SU-DHL-6 (cell line): ENCODE measurements at regions not wholly inside any gene's neighbourhood (a gene's known extent, or its start where the extent isn't known, plus 50 kb on each side); places are given as distances from the start of the nearest gene placed in this dataset.
A peak's percentile ranks its signal among the peaks of the same experiment; 100 is the strongest.

Source experiments
- H2AFZ ChIP-seq: fragments of 200-600 bp; sonication (generic); 2 replicates; pipeline ENCODE4 v1.6.1; 2014; ENCODE audit warnings: low read depth, mild to moderate bottlenecking, moderate library complexity, mixed read lengths, antibody characterized with exemption, low read length; ENCODE audit not compliant: severe bottlenecking
- H3F3A ChIP-seq: fragments of 200-600 bp; shearing (Covaris generic); 2 replicates; pipeline ENCODE4 v1.6.0; 2016; ENCODE audit warnings: antibody characterized with exemption, mild to moderate bottlenecking; ENCODE audit not compliant: insufficient read depth
- H3K27ac ChIP-seq: fragments of 200-600 bp; sonication (generic); 2 replicates; pipeline ENCODE4 v1.5.1; 2016; ENCODE audit warnings: low read depth, mild to moderate bottlenecking, low read length, moderate library complexity, mixed read lengths
- H3K27me3 ChIP-seq: fragments of 200-600 bp; sonication (generic), shearing (Covaris generic); 2 replicates; pipeline ENCODE4 v1.6.0; 2014; ENCODE audit warnings: mild to moderate bottlenecking, low read length
- H3K36me3 ChIP-seq: fragments of 200-600 bp; sonication (generic); 2 replicates; pipeline ENCODE4 v1.6.1; 2014; ENCODE audit warnings: mild to moderate bottlenecking, low read length, mixed read lengths
- H3K4me2 ChIP-seq: fragments of 300-600, 200-600 bp; shearing (Covaris generic), sonication (generic); 2 replicates; pipeline ENCODE4 v1.6.0; 2014; ENCODE audit warnings: low read length, low read depth, mild to moderate bottlenecking; ENCODE audit not compliant: poor library complexity, severe bottlenecking
- H3K4me3 ChIP-seq: fragments of 200-600 bp; sonication (generic); 2 replicates; pipeline ENCODE4 v1.5.1; 2014; ENCODE audit warnings: antibody characterized with exemption, low read length, mild to moderate bottlenecking, mixed read lengths; ENCODE audit not compliant: insufficient read depth, poor library complexity, severe bottlenecking
- H3K79me2 ChIP-seq: fragments of 200-600 bp; sonication (generic); 2 replicates; pipeline ENCODE4 v1.6.1; 2014; ENCODE audit warnings: mild to moderate bottlenecking, low read length, moderate library complexity; ENCODE audit not compliant: insufficient read depth
- H3K9ac ChIP-seq: fragments of 200-600 bp; sonication (generic); 2 replicates; pipeline ENCODE4 v1.7.0; 2014; ENCODE audit warnings: mild to moderate bottlenecking, low read length
- H3K9me2 ChIP-seq: fragments of 200-600 bp; sonication (generic); replicated peaks from 2 replicates; pipeline ENCODE4 v1.6.1; 2014; ENCODE audit warnings: low read length; ENCODE audit not compliant: insufficient read depth
- H3K9me3 ChIP-seq: fragments of 200-600 bp; sonication (generic); 2 replicates; pipeline ENCODE4 v1.6.1; 2014; ENCODE audit warnings: low read length, mixed read lengths; ENCODE audit not compliant: insufficient read depth
- H4K20me1 ChIP-seq: fragments of 200-600 bp; sonication (generic); 2 replicates; pipeline ENCODE4 v1.6.1; 2014; ENCODE audit warnings: low read depth, mild to moderate bottlenecking, antibody characterized with exemption, low read length, moderate library complexity, mixed read lengths
- EZH2phosphoT487 ChIP-seq: fragments of 200-600 bp; sonication (generic), shearing (Covaris generic); conservative IDR thresholded peaks from 2 replicates; pipeline ENCODE4 v1.6.1; 2018; ENCODE audit warnings: mild to moderate bottlenecking, antibody characterized with exemption, low read length, moderate library complexity, mixed read lengths
- TF ChIP-seq, protein P1 (sequence below): fragments of 200-600 bp; sonication (generic); IDR thresholded peaks from one replicate; pipeline ENCODE4 v1.5.1; 2017; ENCODE audit warnings: antibody characterized with exemption, mild to moderate bottlenecking, low read length, moderate library complexity; ENCODE audit not compliant: insufficient read depth, poor library complexity, severe bottlenecking

DNA sequence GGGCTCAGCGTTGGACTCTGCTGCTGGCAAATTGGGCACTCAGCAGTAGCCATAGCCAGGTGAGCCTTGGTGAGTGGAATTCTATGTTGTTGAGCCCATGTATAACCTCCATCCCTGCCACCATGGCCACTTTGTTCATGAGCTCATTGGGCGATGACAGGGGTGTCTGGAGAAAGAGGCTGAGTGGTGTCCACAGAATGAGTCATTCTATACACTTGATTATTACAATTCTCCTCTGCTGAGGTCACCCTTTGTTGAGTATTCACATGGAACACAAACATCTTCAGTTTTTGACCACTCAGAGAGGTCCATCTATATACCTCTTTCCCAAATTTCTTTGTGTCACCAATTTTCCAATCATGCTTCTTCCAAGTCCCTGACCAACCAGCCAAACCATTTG is 1341.7 kb downstream of the PCDH7 start:
- no peak overlapping the region for H3K4me3 ChIP-seq
- H2AFZ ChIP-seq = no peak overlapping the region
- no peak for TF ChIP-seq EZH2phosphoT487
- TF ChIP-seq, protein P1, sequence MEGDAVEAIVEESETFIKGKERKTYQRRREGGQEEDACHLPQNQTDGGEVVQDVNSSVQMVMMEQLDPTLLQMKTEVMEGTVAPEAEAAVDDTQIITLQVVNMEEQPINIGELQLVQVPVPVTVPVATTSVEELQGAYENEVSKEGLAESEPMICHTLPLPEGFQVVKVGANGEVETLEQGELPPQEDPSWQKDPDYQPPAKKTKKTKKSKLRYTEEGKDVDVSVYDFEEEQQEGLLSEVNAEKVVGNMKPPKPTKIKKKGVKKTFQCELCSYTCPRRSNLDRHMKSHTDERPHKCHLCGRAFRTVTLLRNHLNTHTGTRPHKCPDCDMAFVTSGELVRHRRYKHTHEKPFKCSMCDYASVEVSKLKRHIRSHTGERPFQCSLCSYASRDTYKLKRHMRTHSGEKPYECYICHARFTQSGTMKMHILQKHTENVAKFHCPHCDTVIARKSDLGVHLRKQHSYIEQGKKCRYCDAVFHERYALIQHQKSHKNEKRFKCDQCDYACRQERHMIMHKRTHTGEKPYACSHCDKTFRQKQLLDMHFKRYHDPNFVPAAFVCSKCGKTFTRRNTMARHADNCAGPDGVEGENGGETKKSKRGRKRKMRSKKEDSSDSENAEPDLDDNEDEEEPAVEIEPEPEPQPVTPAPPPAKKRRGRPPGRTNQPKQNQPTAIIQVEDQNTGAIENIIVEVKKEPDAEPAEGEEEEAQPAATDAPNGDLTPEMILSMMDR = no peak
- no peaks in the 10 kb centered on the region for H4K20me1 ChIP-seq
- no peaks in the 10 kb centered on the region for H3F3A ChIP-seq
- no peaks in the 10 kb centered on the region for H3K9me2 ChIP-seq
- no peaks in the 10 kb centered on the region for H3K27me3 ChIP-seq
- no peak overlapping the region for H3K9ac ChIP-seq
- no peak overlapping the region for H3K4me2 ChIP-seq
- no peaks in the 10 kb centered on the region for H3K79me2 ChIP-seq
- peaks cover 5% of the 10 kb centered on the region; the same call in 1 of the 2 replicates for H3K9me3 ChIP-seq
- H3K27ac ChIP-seq = no peak overlapping the region
- no peaks in the 10 kb centered on the region for H3K36me3 ChIP-seq

GRCh38 chr4:32073542-32073941 is 1353.4 kb downstream of the PCDH7 start:
- Histone ChIP-seq H3K27me3 (no peaks in the 10 kb centered on the region), H3K79me2 (no peaks in the 10 kb centered on the region), H3K9me2 (no peaks in the 10 kb centered on the region), H3F3A (no peaks in the 10 kb centered on the region), H4K20me1 (no peaks in the 10 kb centered on the region), H2AFZ (no peak overlapping the region), H3K4me3 (no peak overlapping the region), H3K9ac (no peak overlapping the region), H3K4me2 (no peak overlapping the region), H3K9me3 (peaks cover 10% of the 10 kb centered on the region; the same call in 1 of the 2 replicates), H3K27ac (no peak overlapping the region), H3K36me3 (no peaks in the 10 kb centered on the region)
- TF ChIP-seq EZH2phosphoT487 = no peak
- TF ChIP-seq, protein P1 = no peak

- no peaks in the 10 kb centered on the region for H3K9me2 ChIP-seq
- peaks cover 5% of the 10 kb centered on the region; the same call in 1 of the 2 replicates for H3K36me3 ChIP-seq
- H3F3A ChIP-seq = no peaks in the 10 kb centered on the region
- peaks cover 41% of the 10 kb centered on the region; the same call in 1 of the 2 replicates for H3K9me3 ChIP-seq
- no peak overlapping the region for H3K4me3 ChIP-seq
- no peaks in the 10 kb centered on the region for H3K79me2 ChIP-seq
- no peak overlapping the region for H3K27ac ChIP-seq
- no peak overlapping the region for H3K9ac ChIP-seq
- peak overlapping the region; percentile 41 for H2AFZ ChIP-seq
- H3K27me3 ChIP-seq = no peaks in the 10 kb centered on the region
- no peak for TF ChIP-seq EZH2phosphoT487
- TF ChIP-seq, protein P1 = no peak
- H3K4me2 ChIP-seq = no peak overlapping the region
- no peaks in the 10 kb centered on the region for H4K20me1 ChIP-seq
Observed at GRCh38 chr4:32087211-32087610, 1367.0 kb downstream of the PCDH7 start.
